HG03159 (cell line): ENCODE measurements at regions not wholly inside any gene's neighbourhood (a gene's known extent, or its start where the extent isn't known, plus 50 kb on each side); places are given as distances from the start of the nearest gene placed in this dataset.

Source experiments
- ATAC-seq: cut with Tn5 transposase; IDR thresholded peaks from one replicate; pipeline ENCODE4 v1.9.1; 2021; ENCODE audit warnings: mild to moderate bottlenecking, moderate library complexity; ENCODE audit not compliant: unreplicated experiment

DNA sequence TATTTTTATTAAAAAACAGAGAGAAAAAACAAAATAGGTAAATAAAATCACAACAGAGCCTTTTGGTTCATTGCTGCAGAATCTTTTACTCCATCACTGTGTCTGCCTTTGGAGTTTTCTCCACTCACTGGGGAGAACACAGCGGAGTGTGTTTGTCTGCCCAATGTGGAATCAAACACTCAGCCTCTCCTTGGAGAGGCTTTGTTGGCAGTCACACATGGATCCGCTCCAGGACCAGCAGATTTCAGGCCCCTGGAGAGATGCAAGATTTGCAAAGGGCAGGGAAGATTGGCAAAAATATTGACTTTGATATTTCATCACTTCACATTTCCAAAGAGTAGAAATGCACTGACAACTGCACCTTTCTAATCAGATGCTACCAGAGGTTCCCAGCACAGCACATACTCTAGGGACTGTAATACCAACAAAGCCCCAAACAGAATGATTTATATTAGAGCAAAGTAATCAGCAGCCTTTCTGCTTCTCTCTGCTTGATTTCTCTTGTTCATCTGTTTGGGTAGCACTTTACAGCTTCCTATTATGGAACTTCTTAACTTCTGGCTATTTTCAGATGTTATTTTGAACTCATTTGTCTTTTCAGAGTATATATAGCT is 1898.8 kb upstream of the PIK3C3 start:
- no peak for ATAC-seq

DNA sequence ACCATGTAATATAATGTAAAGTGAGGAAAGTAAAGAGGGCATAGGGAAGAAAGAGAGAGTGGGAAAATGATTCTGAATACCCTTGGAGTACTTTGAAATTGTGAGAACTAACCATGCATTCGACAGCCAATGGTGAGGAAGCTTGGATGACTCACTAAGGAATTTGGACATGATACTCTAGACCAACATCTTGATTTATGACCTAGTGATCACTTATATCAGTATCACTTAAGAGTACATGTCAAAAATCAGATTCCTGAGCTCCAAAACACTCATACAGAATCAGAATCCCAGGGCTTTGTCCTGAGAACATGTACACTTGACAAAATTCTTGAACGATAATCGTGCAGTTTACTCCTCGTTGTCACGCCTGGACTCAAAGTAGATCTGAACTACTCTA is 1899.8 kb upstream of the PIK3C3 start:
- ATAC-seq, result no peak

DNA sequence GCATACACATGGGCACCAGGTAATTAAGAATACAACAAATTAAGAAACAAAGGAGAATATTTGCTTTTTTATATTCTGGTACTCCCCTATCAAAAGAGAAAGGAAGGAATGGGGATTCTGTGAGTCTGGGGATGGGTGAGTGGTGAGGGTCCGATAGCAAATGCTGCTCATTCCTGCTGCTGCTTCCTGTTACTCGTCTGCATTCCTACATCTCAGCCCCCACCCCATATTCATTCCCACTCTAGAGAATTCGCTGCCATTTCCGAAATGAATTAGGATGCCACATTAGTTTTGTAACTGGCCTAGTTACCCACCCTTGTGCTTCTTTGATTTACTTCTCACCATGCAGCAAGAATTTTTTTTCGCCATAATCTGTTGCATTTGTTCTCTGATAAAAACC is 1905.3 kb upstream of the PIK3C3 start:
- no peak for ATAC-seq

- ATAC-seq, result no peak
These were observed 1906.0 kb upstream of the PIK3C3 start for GRCh38 chr18:40048886-40049650.

GRCh38 chr18:40048253-40048652 is 1906.8 kb upstream of the PIK3C3 start:
- no peak for ATAC-seq

GRCh38 chr18:40046596-40046995 is 1908.4 kb upstream of the PIK3C3 start:
- ATAC-seq, result no peak

- no peak for ATAC-seq
These were observed 1913.1 kb upstream of the PIK3C3 start for GRCh38 chr18:40041951-40042350.

GRCh38 chr18:40040574-40040973 is 1914.5 kb upstream of the PIK3C3 start:
- ATAC-seq, result no peak

GRCh38 chr18:40037356-40037755 is 1917.7 kb upstream of the PIK3C3 start:
- ATAC-seq, result no peak

- ATAC-seq, result no peak
These were observed 1918.2 kb upstream of the PIK3C3 start for GRCh38 chr18:40036861-40037260.

DNA sequence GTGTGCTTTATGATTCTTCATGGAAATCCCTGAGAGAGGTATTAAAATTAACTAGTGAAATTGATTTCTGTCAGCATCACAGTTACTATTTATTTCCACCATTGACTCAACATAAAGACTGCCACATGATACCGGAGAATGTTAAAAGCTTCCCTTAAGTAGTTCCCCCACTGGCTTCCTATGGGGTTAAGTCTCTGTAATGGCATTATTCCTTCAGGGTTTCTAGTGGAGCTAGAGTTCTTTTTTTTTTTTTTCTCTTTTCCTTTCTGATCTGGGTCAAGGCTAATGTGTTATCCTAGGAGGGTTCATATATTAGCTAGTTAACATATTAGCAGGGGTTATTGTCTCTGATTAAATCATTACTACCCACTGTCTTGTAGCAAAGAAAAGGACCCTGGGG is 1919.1 kb upstream of the PIK3C3 start:
- no peak for ATAC-seq

DNA sequence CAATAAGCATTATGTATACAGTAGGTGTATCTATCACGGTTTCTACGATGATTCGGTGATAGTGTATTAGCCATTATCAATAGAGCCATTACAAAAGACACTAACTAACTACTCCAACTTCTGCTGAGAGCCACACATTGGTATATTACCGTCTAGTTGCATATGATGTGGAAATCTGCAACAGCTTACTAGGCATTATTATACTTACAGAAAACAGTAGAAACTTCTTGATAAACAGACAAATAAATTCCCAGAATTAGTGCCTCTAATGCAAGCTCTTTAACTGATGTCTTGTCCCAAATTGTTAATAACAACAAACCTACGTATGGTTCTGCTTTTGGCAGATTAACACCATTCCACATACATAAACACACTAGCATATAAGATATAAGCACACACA is 1923.0 kb upstream of the PIK3C3 start:
- no peak for ATAC-seq

- no peak for ATAC-seq
These were observed 1923.6 kb upstream of the PIK3C3 start for GRCh38 chr18:40031435-40031834.

- no peak for ATAC-seq
These were observed 1935.1 kb upstream of the PIK3C3 start for GRCh38 chr18:40019797-40020392.

- ATAC-seq, result no peak
These were observed 1936.8 kb upstream of the PIK3C3 start for GRCh38 chr18:40018266-40018665.

DNA sequence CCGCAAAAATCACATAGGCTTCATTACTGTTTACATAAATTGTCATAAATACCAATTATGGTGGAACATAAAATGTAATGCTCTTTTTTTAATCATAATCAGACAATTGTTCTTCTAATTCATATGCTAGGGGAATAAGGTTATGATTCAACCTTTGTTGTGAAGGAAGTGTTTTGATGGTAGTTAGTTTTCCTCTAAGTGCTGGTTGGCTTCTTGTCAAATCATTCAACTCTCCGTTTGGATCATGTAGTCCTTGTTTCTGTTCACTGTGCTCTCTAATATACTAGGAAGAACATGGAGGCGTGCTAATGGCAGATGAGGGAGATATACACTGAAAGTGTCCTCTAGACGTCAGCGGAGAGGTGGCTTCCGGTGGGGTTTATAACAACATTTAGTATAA is 1938.0 kb upstream of the PIK3C3 start:
- ATAC-seq, result no peak

- no peak for ATAC-seq
These were observed 1938.6 kb upstream of the PIK3C3 start for GRCh38 chr18:40016405-40016804.

GRCh38 chr18:40013001-40013609 is 1941.9 kb upstream of the PIK3C3 start:
- ATAC-seq, result no peak

- no peak for ATAC-seq
These were observed 1943.8 kb upstream of the PIK3C3 start for GRCh38 chr18:40011201-40011600.

DNA sequence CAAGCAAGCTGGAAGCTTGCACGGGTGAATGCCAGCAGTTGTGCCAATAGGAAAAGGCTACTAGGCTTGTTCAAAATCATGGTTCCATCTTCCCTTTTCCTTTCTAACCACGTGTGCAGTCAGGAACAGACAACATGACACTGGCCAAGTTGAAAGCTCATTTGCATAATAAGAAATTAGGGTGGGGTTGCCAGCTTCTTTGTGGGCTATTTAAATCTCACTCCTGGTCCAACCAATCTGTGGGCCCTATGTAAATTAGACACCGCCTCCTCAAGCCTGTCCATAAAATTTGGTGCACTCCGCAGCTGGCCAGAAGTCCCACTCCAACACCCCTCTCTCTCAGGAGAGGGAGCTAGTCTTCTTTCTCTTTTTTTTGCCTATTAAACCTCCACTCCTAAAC is 1948.4 kb upstream of the PIK3C3 start:
- no peak for ATAC-seq

- ATAC-seq, result no peak
These were observed 1950.8 kb upstream of the PIK3C3 start for GRCh38 chr18:40004246-40004645.

DNA sequence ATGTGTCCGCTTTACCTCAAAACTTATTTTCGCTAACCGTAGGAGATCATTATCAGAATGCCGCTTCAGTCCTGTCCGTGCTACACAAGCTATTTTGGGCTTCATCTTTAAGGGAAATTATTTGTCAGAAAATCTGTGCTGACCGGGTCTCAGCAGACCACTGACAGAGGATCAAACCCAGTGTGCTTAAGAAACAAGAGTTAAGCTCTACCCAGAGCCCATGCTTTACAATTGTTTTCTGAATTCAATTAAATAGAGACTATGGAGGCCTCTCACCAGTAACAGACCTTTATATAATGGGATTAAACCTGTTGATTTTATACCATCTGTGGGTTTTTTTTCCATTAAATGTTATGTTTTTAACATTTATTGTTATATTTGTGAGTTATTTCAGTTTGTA is 1956.7 kb upstream of the PIK3C3 start:
- no peak for ATAC-seq
